ENCODE measurements at regions not wholly inside any gene's neighbourhood (a gene's known extent, or its start where the extent isn't known, plus 50 kb on each side); places are given as distances from the start of the nearest gene placed in this dataset.

- DNase-seq, result peak; percentile 72
- H3K36me3 ChIP-seq (replicated peaks), result no peaks in the 10 kb centered on the region
- no peaks in the 10 kb centered on the region for H3K27me3 ChIP-seq (replicated peaks)
- TF ChIP-seq, protein P1, sequence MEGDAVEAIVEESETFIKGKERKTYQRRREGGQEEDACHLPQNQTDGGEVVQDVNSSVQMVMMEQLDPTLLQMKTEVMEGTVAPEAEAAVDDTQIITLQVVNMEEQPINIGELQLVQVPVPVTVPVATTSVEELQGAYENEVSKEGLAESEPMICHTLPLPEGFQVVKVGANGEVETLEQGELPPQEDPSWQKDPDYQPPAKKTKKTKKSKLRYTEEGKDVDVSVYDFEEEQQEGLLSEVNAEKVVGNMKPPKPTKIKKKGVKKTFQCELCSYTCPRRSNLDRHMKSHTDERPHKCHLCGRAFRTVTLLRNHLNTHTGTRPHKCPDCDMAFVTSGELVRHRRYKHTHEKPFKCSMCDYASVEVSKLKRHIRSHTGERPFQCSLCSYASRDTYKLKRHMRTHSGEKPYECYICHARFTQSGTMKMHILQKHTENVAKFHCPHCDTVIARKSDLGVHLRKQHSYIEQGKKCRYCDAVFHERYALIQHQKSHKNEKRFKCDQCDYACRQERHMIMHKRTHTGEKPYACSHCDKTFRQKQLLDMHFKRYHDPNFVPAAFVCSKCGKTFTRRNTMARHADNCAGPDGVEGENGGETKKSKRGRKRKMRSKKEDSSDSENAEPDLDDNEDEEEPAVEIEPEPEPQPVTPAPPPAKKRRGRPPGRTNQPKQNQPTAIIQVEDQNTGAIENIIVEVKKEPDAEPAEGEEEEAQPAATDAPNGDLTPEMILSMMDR (IDR thresholded peaks at IDR 0.05; ENCODE audit: low read depth, low read length, missing control alignments), result peak; percentile 89
- in situ Hi-C loops (cut with HindIII; ENCODE audit: low pct_ligation_motif_present, low sequenced_read_pairs), result loop anchor here (10.0 kb wide), 1 partner anchor 161 kb away; the partner anchor contains the start of gene XIST
- H3K4me3 ChIP-seq (ENCODE audit: low read depth, low read length), result no peak overlapping the region
- H3K27ac ChIP-seq, result no peak overlapping the region
Observed at GRCh38 chrX:74015379-74016019, 163.0 kb upstream of the XIST start.

GRCh38 chrX:74009041-74009440 is 156.5 kb upstream of the XIST start:
- in situ Hi-C loops (cut with HindIII; ENCODE audit: low pct_ligation_motif_present, low sequenced_read_pairs), result no loop called here
- TF ChIP-seq, protein P1 (IDR thresholded peaks at IDR 0.05; ENCODE audit: low read depth, low read length, missing control alignments), result no peak
- Histone ChIP-seq H3K27ac (peak overlapping the region; percentile 18), H3K27me3 (replicated peaks) (no peaks in the 10 kb centered on the region), H3K4me3 (ENCODE audit: low read depth, low read length) (no peak overlapping the region), H3K36me3 (replicated peaks) (no peaks in the 10 kb centered on the region)
- DNase-seq, result no peak

GRCh38 chrX:73992019-73992418 is 139.5 kb upstream of the XIST start:
- TF ChIP-seq, protein P1 (IDR thresholded peaks at IDR 0.05; ENCODE audit: low read depth, low read length, missing control alignments), result no peak
- Histone ChIP-seq H3K4me3 (ENCODE audit: low read depth, low read length) (no peak overlapping the region), H3K36me3 (replicated peaks) (peaks cover 2% of the 10 kb centered on the region), H3K27ac (no peak overlapping the region), H3K27me3 (replicated peaks) (no peaks in the 10 kb centered on the region)
- in situ Hi-C loops (cut with HindIII; ENCODE audit: low pct_ligation_motif_present, low sequenced_read_pairs), result no loop called here
- no peak for DNase-seq

DNA sequence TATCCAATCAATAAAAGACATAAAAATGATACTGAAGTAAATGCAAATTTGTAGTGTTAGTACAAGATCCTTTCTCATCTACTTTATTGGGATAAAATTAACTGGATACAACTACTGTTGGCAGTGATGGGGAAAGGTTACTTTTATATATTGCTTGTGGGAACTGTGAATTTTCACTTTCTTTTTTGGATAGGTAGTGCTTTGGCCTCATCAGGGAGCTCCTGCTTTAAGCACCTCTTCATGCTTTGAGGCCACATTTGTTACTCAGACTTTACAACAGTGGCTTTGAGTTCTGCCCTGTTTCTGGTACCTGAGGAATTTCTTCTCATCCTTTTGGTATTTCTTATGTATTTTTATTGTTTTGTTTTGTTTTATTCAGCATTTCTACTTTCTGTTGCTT is 134.7 kb upstream of the XIST start:
- Histone ChIP-seq H3K27ac (no peak overlapping the region), H3K36me3 (replicated peaks) (no peaks in the 10 kb centered on the region), H3K4me3 (ENCODE audit: low read depth, low read length) (no peak overlapping the region), H3K27me3 (replicated peaks) (no peaks in the 10 kb centered on the region)
- TF ChIP-seq, protein P1 (IDR thresholded peaks at IDR 0.05; ENCODE audit: low read depth, low read length, missing control alignments), result no peak
- in situ Hi-C loops (cut with HindIII; ENCODE audit: low pct_ligation_motif_present, low sequenced_read_pairs), result no loop called here
- no peak for DNase-seq

DNA sequence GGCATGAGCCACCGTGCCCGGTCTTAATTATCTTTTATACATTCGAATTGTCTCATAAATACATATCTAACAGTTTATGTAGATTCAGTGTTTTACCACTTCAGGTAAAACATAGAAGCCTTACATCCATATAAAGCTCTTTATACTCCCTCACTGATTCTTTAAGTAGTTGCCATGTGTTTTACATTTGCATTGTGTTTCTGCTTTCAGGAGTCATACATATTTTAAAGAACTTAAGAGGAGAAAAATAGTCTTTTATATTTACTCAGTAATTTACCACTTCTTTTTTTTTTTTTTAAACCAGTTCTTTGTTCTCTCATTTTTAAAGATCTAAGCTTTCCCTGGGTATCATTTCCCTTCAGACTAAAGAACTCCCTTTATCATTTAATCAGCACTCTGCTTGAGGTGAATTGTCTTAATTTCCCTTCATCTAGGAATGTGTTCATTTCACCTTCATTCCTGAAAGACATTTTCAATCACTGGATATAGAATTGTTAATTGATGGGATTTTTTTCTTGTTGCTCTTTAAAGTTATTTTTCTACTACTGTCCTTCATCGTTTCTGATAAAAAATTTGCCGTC is 127.1 kb upstream of the XIST start:
- Histone ChIP-seq H3K27ac (no peak overlapping the region), H3K27me3 (replicated peaks) (no peaks in the 10 kb centered on the region), H3K4me3 (ENCODE audit: low read depth, low read length) (no peak overlapping the region), H3K36me3 (replicated peaks) (no peaks in the 10 kb centered on the region)
- in situ Hi-C loops (cut with HindIII; ENCODE audit: low pct_ligation_motif_present, low sequenced_read_pairs), result no loop called here
- DNase-seq, result no peak
- TF ChIP-seq, protein P1 (IDR thresholded peaks at IDR 0.05; ENCODE audit: low read depth, low read length, missing control alignments), result no peak

Data from brain microvascular endothelial cell (primary cell).